ENCODE measurements at regions not wholly inside any gene's neighbourhood (a gene's known extent, or its start where the extent isn't known, plus 50 kb on each side); places are given as distances from the start of the nearest gene placed in this dataset.
"Not testable (repeated sequence)": the region's sequence is repeated elsewhere in the genome, so short reads cannot be mapped to it uniquely, and the experiment has no call there.

DNA sequence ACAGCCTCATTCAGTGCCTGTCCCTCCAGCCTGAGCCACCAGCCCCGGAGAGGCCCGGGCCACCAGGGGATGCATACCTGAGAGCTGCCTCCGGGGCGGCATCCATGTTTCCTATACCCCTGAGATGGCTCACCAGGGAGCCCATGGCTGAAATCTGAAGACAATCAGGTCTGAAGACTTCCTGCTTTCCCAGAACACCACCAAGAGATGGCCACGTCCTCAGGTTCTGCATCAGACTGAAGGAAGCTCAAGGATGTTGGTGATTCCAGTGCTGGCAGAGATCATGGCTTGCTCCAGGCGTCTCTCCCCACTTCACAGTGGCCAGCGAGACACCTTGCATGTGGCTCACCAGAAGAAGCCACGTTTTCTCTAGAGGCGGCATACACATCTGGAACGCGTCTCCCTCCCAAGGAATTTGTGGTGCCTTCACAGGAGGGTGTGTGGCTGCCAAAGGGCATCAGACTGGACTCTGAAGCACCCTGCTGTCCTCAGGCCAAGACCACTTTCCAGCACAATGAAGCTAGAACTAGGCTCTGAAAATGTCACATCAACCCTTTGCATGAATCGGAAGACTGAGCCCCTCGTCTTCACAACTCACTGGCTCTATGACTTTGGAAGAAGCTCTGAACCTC is 170.7 kb upstream of the IRF2BP2 start:
- H3K36me3 Mint-ChIP-seq (ENCODE audit: unreplicated experiment) = no peaks in the 10 kb centered on the region
- H3K9me3 Mint-ChIP-seq (ENCODE audit: unreplicated experiment) = no peaks in the 10 kb centered on the region
- peak; percentile 93 for DNase-seq (ENCODE audit: extremely low spot score, unreplicated experiment)
- no peak overlapping the region for H3K4me3 Mint-ChIP-seq (ENCODE audit: unreplicated experiment)
- no peaks in the 10 kb centered on the region for H3K27me3 Mint-ChIP-seq (ENCODE audit: unreplicated experiment)
- no peak overlapping the region for H3K27ac Mint-ChIP-seq (ENCODE audit: unreplicated experiment)
- H3K4me1 Mint-ChIP-seq (ENCODE audit: unreplicated experiment) = peaks cover 4% of the 10 kb centered on the region
- TF ChIP-seq, protein P1, sequence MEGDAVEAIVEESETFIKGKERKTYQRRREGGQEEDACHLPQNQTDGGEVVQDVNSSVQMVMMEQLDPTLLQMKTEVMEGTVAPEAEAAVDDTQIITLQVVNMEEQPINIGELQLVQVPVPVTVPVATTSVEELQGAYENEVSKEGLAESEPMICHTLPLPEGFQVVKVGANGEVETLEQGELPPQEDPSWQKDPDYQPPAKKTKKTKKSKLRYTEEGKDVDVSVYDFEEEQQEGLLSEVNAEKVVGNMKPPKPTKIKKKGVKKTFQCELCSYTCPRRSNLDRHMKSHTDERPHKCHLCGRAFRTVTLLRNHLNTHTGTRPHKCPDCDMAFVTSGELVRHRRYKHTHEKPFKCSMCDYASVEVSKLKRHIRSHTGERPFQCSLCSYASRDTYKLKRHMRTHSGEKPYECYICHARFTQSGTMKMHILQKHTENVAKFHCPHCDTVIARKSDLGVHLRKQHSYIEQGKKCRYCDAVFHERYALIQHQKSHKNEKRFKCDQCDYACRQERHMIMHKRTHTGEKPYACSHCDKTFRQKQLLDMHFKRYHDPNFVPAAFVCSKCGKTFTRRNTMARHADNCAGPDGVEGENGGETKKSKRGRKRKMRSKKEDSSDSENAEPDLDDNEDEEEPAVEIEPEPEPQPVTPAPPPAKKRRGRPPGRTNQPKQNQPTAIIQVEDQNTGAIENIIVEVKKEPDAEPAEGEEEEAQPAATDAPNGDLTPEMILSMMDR (IDR thresholded peaks at IDR 0.05) = no peak

DNA sequence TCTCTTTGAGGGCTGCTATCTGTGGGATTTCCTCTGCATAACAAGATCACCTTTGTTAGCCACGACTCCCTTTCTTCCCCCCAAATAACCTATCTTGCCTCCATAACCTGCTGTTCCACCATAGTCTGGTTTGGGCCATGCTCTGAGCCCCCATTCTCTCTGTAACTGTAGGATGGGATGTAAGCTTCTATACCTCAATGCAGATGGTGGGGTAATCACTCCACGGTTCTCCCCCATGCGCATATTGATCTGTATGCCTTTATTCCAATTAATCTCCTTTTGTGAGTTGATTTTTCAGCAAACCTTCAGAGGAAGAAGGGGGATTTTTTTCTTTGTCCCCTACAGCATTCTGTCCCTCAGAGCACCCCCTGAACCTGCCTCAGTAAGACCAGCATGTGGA is 170.1 kb upstream of the IRF2BP2 start:
- H3K4me3 Mint-ChIP-seq (ENCODE audit: unreplicated experiment) = no peak overlapping the region

DNA sequence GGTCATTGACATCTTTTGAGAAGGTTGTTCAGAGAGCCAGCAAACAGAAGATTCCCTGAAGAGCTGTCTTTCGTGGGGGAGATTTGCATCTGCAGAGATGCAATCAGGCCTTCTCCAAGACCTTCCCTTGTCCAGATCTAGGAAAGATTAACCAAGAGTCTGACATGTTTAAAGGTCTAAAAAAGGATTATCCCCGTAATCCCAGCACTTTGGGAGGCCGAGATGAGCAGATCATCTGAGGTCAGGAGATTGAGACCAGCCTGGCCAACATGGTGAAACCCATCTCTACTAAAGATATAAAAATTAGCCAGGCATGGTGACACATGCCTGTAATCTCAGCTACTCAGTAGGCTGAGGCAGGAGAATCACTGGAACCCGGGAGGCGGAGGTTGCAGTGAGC is 169.6 kb upstream of the IRF2BP2 start:
- H3K27ac Mint-ChIP-seq (ENCODE audit: unreplicated experiment); DNase-seq (ENCODE audit: extremely low spot score, unreplicated experiment); H3K9me3 Mint-ChIP-seq (ENCODE audit: unreplicated experiment); H3K36me3 Mint-ChIP-seq (ENCODE audit: unreplicated experiment); H3K4me3 Mint-ChIP-seq (ENCODE audit: unreplicated experiment); H3K27me3 Mint-ChIP-seq (ENCODE audit: unreplicated experiment); H3K4me1 Mint-ChIP-seq (ENCODE audit: unreplicated experiment): not testable (repeated sequence)

More for the DNA sequence above, 170.1 kb upstream of the IRF2BP2 start:
- no peak for DNase-seq (ENCODE audit: extremely low spot score, unreplicated experiment)
- Mint-ChIP-seq H3K4me1 (ENCODE audit: unreplicated experiment) (no peaks in the 10 kb centered on the region), H3K9me3 (ENCODE audit: unreplicated experiment) (no peaks in the 10 kb centered on the region), H3K27me3 (ENCODE audit: unreplicated experiment) (no peaks in the 10 kb centered on the region), H3K27ac (ENCODE audit: unreplicated experiment) (no peak overlapping the region), H3K36me3 (ENCODE audit: unreplicated experiment) (no peaks in the 10 kb centered on the region)
- TF ChIP-seq, protein P1 (IDR thresholded peaks at IDR 0.05) = no peak

- H3K4me1 Mint-ChIP-seq (ENCODE audit: unreplicated experiment) = no peaks in the 10 kb centered on the region
Measured at GRCh38 chr1:234779160-234779538, 169.2 kb upstream of the IRF2BP2 start.

DNA sequence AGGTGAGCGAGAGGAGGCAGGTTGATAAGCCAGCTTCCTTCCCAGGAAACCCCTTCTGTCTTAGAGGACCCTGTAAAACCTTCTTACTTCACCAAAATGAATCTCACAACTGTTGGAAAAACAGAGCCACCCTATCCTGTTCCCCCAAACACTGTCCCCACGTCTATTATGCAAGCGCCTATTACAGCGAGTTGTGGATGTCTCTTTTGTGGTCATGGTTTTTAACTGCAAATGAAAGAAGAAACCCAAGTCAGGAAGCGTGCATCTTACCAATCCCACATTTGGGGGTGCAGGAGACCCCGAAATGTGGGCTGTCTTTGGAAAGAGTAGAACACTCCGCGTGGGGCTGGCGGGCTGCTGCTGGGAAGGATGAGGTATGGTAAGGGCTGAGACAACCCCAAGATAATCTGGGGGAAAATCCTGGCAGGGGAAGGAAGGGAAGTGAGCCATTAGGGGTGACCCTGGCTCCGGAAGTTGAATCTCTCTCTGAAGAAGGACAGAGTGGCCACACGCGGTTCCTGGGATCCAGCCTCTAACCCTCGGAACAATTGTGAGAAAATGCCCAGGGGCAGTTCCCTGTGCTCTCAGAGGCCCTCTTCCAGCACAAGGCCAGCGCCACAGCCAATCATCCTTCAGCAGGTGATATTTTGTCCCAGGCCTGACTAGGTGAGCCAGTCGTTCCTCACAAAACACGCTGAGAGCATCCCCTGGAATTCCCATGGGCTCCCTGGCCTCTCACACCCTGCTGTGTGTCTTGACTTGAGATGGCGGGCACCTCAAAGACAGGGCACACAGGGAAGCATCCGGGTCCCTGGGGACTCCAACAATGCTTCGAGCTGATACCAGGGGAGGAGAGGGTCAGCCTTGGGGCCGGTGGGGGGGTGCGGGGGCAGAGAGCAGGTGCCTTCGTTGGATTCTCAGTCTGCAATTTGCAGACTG is 168.5 kb upstream of the IRF2BP2 start:
- no peaks in the 10 kb centered on the region for H3K9me3 Mint-ChIP-seq (ENCODE audit: unreplicated experiment)
- H3K4me3 Mint-ChIP-seq (ENCODE audit: unreplicated experiment) = no peak overlapping the region
- no peaks in the 10 kb centered on the region for H3K27me3 Mint-ChIP-seq (ENCODE audit: unreplicated experiment)
- no peaks in the 10 kb centered on the region for H3K4me1 Mint-ChIP-seq (ENCODE audit: unreplicated experiment)
- peak; percentile 90 for DNase-seq (ENCODE audit: extremely low spot score, unreplicated experiment)
- TF ChIP-seq, protein P1 (IDR thresholded peaks at IDR 0.05) = no peak
- no peaks in the 10 kb centered on the region for H3K36me3 Mint-ChIP-seq (ENCODE audit: unreplicated experiment)
- H3K27ac Mint-ChIP-seq (ENCODE audit: unreplicated experiment) = no peak overlapping the region

More at GRCh38 chr1:234779160-234779538, 169.2 kb upstream of the IRF2BP2 start:
- TF ChIP-seq, protein P1 (IDR thresholded peaks at IDR 0.05) = no peak
- DNase-seq (ENCODE audit: extremely low spot score, unreplicated experiment) = no peak
- Mint-ChIP-seq H3K36me3 (ENCODE audit: unreplicated experiment) (no peaks in the 10 kb centered on the region), H3K4me3 (ENCODE audit: unreplicated experiment) (no peak overlapping the region), H3K27ac (ENCODE audit: unreplicated experiment) (no peak overlapping the region), H3K27me3 (ENCODE audit: unreplicated experiment) (no peaks in the 10 kb centered on the region), H3K9me3 (ENCODE audit: unreplicated experiment) (no peaks in the 10 kb centered on the region)

Measured in osteocyte (in vitro differentiated cells).